Keratinocyte (primary cell): ENCODE measurements at regions not wholly inside any gene's neighbourhood (a gene's known extent, or its start where the extent isn't known, plus 50 kb on each side); places are given as distances from the start of the nearest gene placed in this dataset.

ENCODE experiments used
- EZH2 ChIP-seq: IDR thresholded peaks from one replicate; pipeline ENCODE4 v1.6.1; 2012; ENCODE audit warnings: inconsistent platforms, mild to moderate bottlenecking, low read length, moderate library complexity
- TF ChIP-seq, protein P1 (sequence below), 3 experiments: IDR thresholded peaks in 1 of 3; conservative IDR thresholded peaks in 1 of 3; optimal IDR thresholded peaks in 1 of 3; 2 replicates in 2 of 3; 3 replicates in 1 of 3; pipeline versions ENCODE3 to v1.5.1; 2011; ENCODE audit warnings: low read length in 3 of 3, mild to moderate bottlenecking in 3 of 3, moderate library complexity in 2 of 3, control low read depth in 1 of 3, inconsistent platforms in 1 of 3; ENCODE audit not compliant: insufficient read depth in 2 of 3; ENCODE audit errors: extremely low read depth in 1 of 3

DNA sequence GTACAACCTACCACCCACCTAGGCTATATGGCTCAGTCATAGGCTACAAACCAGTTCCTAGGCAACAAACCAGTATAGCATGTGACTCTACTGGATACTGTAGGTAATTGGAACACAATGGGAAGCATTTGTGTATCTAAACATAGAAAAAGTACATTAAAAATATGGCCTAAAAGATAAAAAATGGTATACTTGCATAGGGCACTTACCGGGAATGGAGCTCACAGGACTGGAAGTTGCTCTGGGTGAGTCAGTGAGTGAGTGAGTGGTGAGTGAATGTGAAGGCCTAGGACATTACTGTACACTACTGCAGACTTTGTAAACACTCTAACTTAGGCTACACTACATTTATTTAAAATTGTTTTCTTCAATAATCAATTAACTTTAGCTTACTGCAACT is 139.2 kb upstream of the RBPJ start:
- TF ChIP-seq, protein P1, sequence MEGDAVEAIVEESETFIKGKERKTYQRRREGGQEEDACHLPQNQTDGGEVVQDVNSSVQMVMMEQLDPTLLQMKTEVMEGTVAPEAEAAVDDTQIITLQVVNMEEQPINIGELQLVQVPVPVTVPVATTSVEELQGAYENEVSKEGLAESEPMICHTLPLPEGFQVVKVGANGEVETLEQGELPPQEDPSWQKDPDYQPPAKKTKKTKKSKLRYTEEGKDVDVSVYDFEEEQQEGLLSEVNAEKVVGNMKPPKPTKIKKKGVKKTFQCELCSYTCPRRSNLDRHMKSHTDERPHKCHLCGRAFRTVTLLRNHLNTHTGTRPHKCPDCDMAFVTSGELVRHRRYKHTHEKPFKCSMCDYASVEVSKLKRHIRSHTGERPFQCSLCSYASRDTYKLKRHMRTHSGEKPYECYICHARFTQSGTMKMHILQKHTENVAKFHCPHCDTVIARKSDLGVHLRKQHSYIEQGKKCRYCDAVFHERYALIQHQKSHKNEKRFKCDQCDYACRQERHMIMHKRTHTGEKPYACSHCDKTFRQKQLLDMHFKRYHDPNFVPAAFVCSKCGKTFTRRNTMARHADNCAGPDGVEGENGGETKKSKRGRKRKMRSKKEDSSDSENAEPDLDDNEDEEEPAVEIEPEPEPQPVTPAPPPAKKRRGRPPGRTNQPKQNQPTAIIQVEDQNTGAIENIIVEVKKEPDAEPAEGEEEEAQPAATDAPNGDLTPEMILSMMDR (optimal IDR thresholded peaks at IDR 0.05 in 1 of 3, IDR thresholded peaks at IDR 0.05 in 1 of 3, conservative IDR thresholded peaks at IDR 0.05 in 1 of 3; ENCODE audit: extremely low read depth in 1 of 3, insufficient read depth in 2 of 3, low read length in 3 of 3) = no peak
- TF ChIP-seq EZH2 = no peak
